Activated B cell treated with CpG ODN at 0.5 μM for 24 hours (primary cell): ENCODE measurements at regions not wholly inside any gene's neighbourhood (a gene's known extent, or its start where the extent isn't known, plus 50 kb on each side); places are given as distances from the start of the nearest gene placed in this dataset.

Experiments used
- ATAC-seq: fragments of 200-7000 bp; cut with Tn5 transposase; one replicate; pipeline ENCODE4 v1.10.0; 2021; ENCODE audit warnings: low read depth, mild to moderate bottlenecking, moderate library complexity
- CTCF ChIA-PET: fragments of 350-600 bp; sonication (Branson Sonifier 250); formaldehyde crosslinking; loops from one replicate; lab custom pipeline; 2021; ENCODE audit warnings: antibody characterized with exemption; lab: Charles Lee
- POLR2A ChIA-PET: fragments of 350-600 bp; sonication (Branson Sonifier 250); formaldehyde crosslinking; loops from one replicate; lab custom pipeline; 2021; ENCODE audit warnings: antibody characterized with exemption; lab: Charles Lee
- DNase-seq: peaks from one replicate; pipeline ENCODE4 v3.0.0; 2022
- H3K27ac Mint-ChIP-seq: one replicate; pipeline ENCODE4 v1.8.0; 2020; ENCODE audit warnings: mixed read lengths
- H3K27me3 Mint-ChIP-seq: one replicate; pipeline ENCODE4 v1.8.0; 2021; ENCODE audit warnings: mixed read lengths
- H3K36me3 Mint-ChIP-seq: one replicate; pipeline ENCODE4 v1.8.0; 2021; ENCODE audit warnings: low read depth, mixed read lengths
- H3K4me1 Mint-ChIP-seq: one replicate; pipeline ENCODE4 v1.8.0; 2021; ENCODE audit warnings: mixed read lengths
- H3K4me3 Mint-ChIP-seq: one replicate; pipeline ENCODE4 v1.8.0; 2020; ENCODE audit warnings: mild to moderate bottlenecking, mixed read lengths
- H3K9me3 Mint-ChIP-seq: one replicate; pipeline ENCODE4 v1.8.0; 2020; ENCODE audit warnings: mixed read lengths
- intact Hi-C: fragments of 100-400 bp; cut with micrococcal nuclease; formaldehyde crosslinking; loops from one replicate; pipeline ENCODE4 v1.15.1; 2024
- TF ChIP-seq, protein P1 (sequence below): fragments of 200-600 bp; IDR thresholded peaks from one replicate; pipeline ENCODE4 v1.8.0; 2022; ENCODE audit warnings: antibody characterized with exemption, mild to moderate bottlenecking

DNA sequence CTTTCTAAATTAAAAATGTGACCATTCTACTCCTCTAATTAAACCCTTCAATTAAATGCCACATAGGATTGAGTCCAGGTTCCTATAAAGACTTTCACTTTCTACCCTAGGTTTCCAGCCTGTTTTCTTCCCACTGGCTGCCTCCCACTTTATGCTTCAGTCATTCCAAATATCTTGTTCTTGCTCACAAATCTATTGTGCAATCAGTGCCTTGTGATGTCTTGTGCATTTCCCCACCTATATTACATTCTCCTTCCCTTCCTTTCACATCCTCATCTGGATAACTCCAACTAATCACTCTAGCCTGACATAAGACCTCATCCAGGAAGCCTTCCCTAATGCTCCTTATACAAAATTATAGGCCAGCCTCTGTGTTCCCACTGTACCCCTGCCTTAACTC, 281.7 kb upstream of the LRATD1 start:
- Mint-ChIP-seq H3K27ac (no peak overlapping the region), H3K4me3 (no peak overlapping the region), H3K4me1 (no peaks in the 10 kb centered on the region), H3K9me3 (peaks cover 9% of the 10 kb centered on the region), H3K27me3 (no peaks in the 10 kb centered on the region), H3K36me3 (no peaks in the 10 kb centered on the region)
- DNase-seq = no peak
- TF ChIP-seq, protein P1, sequence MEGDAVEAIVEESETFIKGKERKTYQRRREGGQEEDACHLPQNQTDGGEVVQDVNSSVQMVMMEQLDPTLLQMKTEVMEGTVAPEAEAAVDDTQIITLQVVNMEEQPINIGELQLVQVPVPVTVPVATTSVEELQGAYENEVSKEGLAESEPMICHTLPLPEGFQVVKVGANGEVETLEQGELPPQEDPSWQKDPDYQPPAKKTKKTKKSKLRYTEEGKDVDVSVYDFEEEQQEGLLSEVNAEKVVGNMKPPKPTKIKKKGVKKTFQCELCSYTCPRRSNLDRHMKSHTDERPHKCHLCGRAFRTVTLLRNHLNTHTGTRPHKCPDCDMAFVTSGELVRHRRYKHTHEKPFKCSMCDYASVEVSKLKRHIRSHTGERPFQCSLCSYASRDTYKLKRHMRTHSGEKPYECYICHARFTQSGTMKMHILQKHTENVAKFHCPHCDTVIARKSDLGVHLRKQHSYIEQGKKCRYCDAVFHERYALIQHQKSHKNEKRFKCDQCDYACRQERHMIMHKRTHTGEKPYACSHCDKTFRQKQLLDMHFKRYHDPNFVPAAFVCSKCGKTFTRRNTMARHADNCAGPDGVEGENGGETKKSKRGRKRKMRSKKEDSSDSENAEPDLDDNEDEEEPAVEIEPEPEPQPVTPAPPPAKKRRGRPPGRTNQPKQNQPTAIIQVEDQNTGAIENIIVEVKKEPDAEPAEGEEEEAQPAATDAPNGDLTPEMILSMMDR = no peak
- intact Hi-C loops = no loop called here
- POLR2A ChIA-PET = no interaction called here
- no peak for ATAC-seq
- CTCF ChIA-PET = no interaction called here

DNA sequence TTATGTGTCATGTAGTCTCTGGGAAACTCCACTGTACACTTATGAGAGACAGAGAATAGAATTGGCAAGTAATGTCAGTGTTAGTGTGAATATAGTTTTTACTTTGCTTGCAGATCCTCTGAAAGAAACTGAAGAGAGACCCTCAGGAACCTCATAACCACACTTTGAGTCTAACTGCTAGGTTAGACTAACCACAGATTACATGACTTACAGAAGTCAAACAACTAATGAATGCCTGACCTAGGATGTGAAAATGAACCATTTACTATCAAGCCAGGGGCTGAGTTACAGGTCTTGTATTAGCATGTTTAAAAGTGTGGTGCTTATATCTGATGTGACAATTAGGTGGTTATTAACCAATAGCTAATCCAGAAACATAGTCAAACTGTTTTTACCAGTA, 280.4 kb upstream of the LRATD1 start:
- POLR2A ChIA-PET = no interaction called here
- H3K36me3 Mint-ChIP-seq = no peaks in the 10 kb centered on the region
- H3K4me3 Mint-ChIP-seq = no peak overlapping the region
- H3K27ac Mint-ChIP-seq = no peak overlapping the region
- no peaks in the 10 kb centered on the region for H3K4me1 Mint-ChIP-seq
- ATAC-seq (no peak), DNase-seq (no peak)
- H3K27me3 Mint-ChIP-seq = no peaks in the 10 kb centered on the region
- H3K9me3 Mint-ChIP-seq = peaks cover 8% of the 10 kb centered on the region
- CTCF ChIA-PET = no interaction called here
- intact Hi-C loops = no loop called here
- TF ChIP-seq, protein P1 = no peak

DNA sequence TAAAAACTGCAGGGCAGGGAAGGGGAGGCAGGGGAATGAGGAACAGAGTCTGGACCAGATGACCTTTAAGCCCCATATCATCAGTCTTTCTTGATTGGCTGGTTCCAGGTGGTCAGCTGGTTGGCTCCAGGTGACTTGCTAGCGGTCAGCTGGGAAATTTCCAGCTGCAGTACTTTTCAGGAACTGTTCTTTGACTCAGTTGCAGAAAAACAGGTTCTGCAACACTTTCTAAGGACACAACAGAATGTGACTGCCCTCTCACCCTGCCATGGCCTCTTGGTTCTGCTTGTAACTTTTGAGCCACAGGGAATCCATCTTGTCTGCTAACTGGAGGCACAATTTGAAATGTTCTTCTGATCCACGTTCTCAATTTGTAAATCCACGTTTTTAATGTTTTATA, 278.3 kb upstream of the LRATD1 start:
- no peaks in the 10 kb centered on the region for H3K4me1 Mint-ChIP-seq
- TF ChIP-seq, protein P1 = no peak
- ChIA-PET POLR2A (no interaction called here), CTCF (no interaction called here)
- H3K36me3 Mint-ChIP-seq = no peaks in the 10 kb centered on the region
- intact Hi-C loops = no loop called here
- H3K27me3 Mint-ChIP-seq = no peaks in the 10 kb centered on the region
- no peak for ATAC-seq
- no peak overlapping the region for H3K4me3 Mint-ChIP-seq
- no peak for DNase-seq
- peaks cover 8% of the 10 kb centered on the region for H3K9me3 Mint-ChIP-seq
- no peak overlapping the region for H3K27ac Mint-ChIP-seq

DNA sequence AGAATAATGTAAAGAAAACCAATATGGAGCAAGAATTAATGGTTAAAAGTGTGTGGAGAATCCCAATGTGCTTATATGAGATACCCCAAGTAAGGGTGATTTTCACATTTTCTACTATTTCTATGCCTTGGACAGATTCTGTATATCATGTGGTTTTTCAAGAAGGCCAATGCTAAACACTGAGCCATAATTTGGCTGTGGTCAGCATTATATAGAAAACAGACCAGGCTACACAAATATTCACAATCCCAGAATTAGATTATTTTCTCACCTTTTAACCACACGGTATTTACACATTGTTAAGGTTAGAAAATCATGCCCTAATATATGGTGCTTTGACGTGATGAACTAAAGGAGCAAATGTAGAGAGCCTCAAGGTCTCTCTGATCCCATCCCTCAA, 277.4 kb upstream of the LRATD1 start:
- TF ChIP-seq, protein P1 = no peak
- ChIA-PET POLR2A (no interaction called here), CTCF (no interaction called here)
- peaks cover 11% of the 10 kb centered on the region for H3K9me3 Mint-ChIP-seq
- intact Hi-C loops = no loop called here
- no peaks in the 10 kb centered on the region for H3K4me1 Mint-ChIP-seq
- no peak overlapping the region for H3K4me3 Mint-ChIP-seq
- H3K27me3 Mint-ChIP-seq = no peaks in the 10 kb centered on the region
- no peaks in the 10 kb centered on the region for H3K36me3 Mint-ChIP-seq
- H3K27ac Mint-ChIP-seq = no peak overlapping the region
- ATAC-seq (no peak), DNase-seq (no peak)

DNA sequence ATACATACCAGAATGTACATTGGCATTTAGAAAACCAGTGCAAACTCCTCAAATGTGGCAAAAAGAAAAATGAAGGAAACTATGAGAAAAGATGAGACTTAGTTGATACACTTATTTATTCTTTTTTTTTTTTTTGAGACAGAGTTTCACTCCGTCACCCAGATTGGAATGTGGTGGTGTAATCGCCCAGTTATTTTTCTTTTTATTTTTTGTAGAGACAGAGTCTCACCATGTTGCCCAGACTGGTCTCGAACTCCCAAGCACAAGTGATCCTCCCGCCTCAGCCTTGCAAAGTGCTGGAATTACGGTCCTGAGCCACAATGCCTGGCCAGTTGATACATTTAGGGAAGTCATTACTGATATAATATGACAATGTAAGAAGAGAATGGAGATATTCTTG, 274.2 kb upstream of the LRATD1 start:
- intact Hi-C loops = no loop called here
- Mint-ChIP-seq H3K4me3 (no peak overlapping the region), H3K4me1 (no peaks in the 10 kb centered on the region), H3K27me3 (no peaks in the 10 kb centered on the region), H3K9me3 (peaks cover 4% of the 10 kb centered on the region), H3K27ac (no peak overlapping the region), H3K36me3 (no peaks in the 10 kb centered on the region)
- POLR2A ChIA-PET = no interaction called here
- DNase-seq (no peak), ATAC-seq (no peak)
- CTCF ChIA-PET = no interaction called here
- TF ChIP-seq, protein P1 = no peak
